ENCODE measurements at regions not wholly inside any gene's neighbourhood (a gene's known extent, or its start where the extent isn't known, plus 50 kb on each side); places are given as distances from the start of the nearest gene placed in this dataset.

DNA sequence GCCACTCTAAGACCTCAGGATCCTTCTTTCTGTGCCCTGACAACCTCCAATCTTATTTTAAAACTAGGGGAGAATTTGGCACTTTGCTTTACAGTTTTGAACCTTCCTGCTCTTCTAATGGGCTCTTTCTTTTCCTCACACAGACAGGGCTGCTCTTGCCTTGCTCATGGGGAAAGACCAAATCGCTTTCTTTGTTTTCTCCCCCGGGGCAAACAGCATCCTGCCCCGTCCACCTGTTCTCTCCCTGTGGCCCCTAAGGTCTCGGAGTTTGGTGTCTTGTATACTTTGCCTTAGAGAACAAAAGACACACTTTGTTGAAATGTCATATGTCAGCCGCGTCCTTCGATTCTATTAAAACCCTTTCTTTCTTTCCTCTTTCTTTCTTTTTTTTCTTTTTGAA, 306.7 kb upstream of the SALL1 start:
- TF ChIP-seq, protein P1, sequence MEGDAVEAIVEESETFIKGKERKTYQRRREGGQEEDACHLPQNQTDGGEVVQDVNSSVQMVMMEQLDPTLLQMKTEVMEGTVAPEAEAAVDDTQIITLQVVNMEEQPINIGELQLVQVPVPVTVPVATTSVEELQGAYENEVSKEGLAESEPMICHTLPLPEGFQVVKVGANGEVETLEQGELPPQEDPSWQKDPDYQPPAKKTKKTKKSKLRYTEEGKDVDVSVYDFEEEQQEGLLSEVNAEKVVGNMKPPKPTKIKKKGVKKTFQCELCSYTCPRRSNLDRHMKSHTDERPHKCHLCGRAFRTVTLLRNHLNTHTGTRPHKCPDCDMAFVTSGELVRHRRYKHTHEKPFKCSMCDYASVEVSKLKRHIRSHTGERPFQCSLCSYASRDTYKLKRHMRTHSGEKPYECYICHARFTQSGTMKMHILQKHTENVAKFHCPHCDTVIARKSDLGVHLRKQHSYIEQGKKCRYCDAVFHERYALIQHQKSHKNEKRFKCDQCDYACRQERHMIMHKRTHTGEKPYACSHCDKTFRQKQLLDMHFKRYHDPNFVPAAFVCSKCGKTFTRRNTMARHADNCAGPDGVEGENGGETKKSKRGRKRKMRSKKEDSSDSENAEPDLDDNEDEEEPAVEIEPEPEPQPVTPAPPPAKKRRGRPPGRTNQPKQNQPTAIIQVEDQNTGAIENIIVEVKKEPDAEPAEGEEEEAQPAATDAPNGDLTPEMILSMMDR (conservative IDR thresholded peaks at IDR 0.05; ENCODE audit: low read length), result no peak
- no peak for TF ChIP-seq EZH2phosphoT487 (IDR thresholded peaks at IDR 0.05; ENCODE audit: borderline replicate concordance)
